GM23248 (cell line): ENCODE measurements at regions not wholly inside any gene's neighbourhood (a gene's known extent, or its start where the extent isn't known, plus 50 kb on each side); places are given as distances from the start of the nearest gene placed in this dataset.

Source experiments
- DNase-seq: peaks from one replicate; pipeline ENCODE4 v3.0.0-alpha.2; 2015
- H2AFZ ChIP-seq: fragments of 200-600 bp; sonication (generic); 2 replicates; pipeline ENCODE4 v1.6.1; 2016; ENCODE audit warnings: antibody characterized with exemption
- H3F3A ChIP-seq: fragments of 200-600 bp; sonication (generic); 2 replicates; pipeline ENCODE4 v1.6.1; 2016; ENCODE audit warnings: mild to moderate bottlenecking, antibody characterized with exemption, mixed run types; ENCODE audit not compliant: insufficient read depth
- H3K27ac ChIP-seq: fragments of 200-600 bp; sonication (generic); 2 replicates; pipeline ENCODE4 v1.5.1; 2016; ENCODE audit warnings: mild to moderate bottlenecking
- H3K27me3 ChIP-seq: fragments of 200-600 bp; sonication (generic); replicated peaks from 2 replicates; pipeline ENCODE4 v1.6.1; 2016; ENCODE audit warnings: mild to moderate bottlenecking; ENCODE audit not compliant: insufficient read depth
- H3K36me3 ChIP-seq: fragments of 200-600 bp; sonication (generic); 2 replicates; pipeline ENCODE4 v1.6.1; 2016; ENCODE audit warnings: low read depth, mild to moderate bottlenecking
- H3K4me1 ChIP-seq: fragments of 200-600 bp; sonication (generic); 2 replicates; pipeline ENCODE4 v1.6.1; 2016; ENCODE audit warnings: mild to moderate bottlenecking; ENCODE audit not compliant: insufficient read depth
- H3K4me2 ChIP-seq: fragments of 200-600 bp; sonication (generic); one replicate; pipeline ENCODE4 v1.6.1; 2016; ENCODE audit warnings: mild to moderate bottlenecking; ENCODE audit not compliant: unreplicated experiment
- H3K4me3 ChIP-seq: fragments of 200-600 bp; sonication (generic); 2 replicates; pipeline ENCODE4 v1.5.1; 2016; ENCODE audit warnings: mild to moderate bottlenecking
- H3K79me2 ChIP-seq: fragments of 200-600 bp; sonication (generic); 2 replicates; pipeline ENCODE4 v1.6.1; 2016; ENCODE audit warnings: mild to moderate bottlenecking; ENCODE audit not compliant: insufficient read depth
- H3K9ac ChIP-seq: fragments of 200-600 bp; sonication (generic); 2 replicates; pipeline ENCODE4 v1.6.1; 2016; ENCODE audit warnings: mild to moderate bottlenecking
- H3K9me2 ChIP-seq: fragments of 200-600 bp; sonication (generic); 2 replicates; pipeline ENCODE4 v1.6.1; 2016; ENCODE audit warnings: mixed run types, mild to moderate bottlenecking, moderate library complexity; ENCODE audit not compliant: insufficient read depth
- H3K9me3 ChIP-seq: fragments of 200-600 bp; sonication (generic); one replicate; pipeline ENCODE4 v1.6.1; 2017; ENCODE audit warnings: low read depth
- H4K20me1 ChIP-seq: fragments of 200-600 bp; sonication (generic); 2 replicates; pipeline ENCODE4 v1.6.0; 2016; ENCODE audit not compliant: insufficient read depth
- EZH2 ChIP-seq: fragments of 200-600 bp; sonication (generic); IDR thresholded peaks from 2 replicates; pipeline ENCODE4 v1.6.1; 2018; ENCODE audit warnings: antibody characterized with exemption, mild to moderate bottlenecking; ENCODE audit not compliant: insufficient read depth, poor library complexity, severe bottlenecking
- EZH2phosphoT487 ChIP-seq: fragments of 200-600 bp; sonication (generic); IDR thresholded peaks from 2 replicates; pipeline ENCODE4 v1.6.1; 2018; ENCODE audit warnings: antibody characterized with exemption, moderate library complexity, mild to moderate bottlenecking, low read depth; ENCODE audit not compliant: insufficient read depth
- WGBS, 2 experiments: methylation state at CpG; one replicate each; pipeline ENCODE4 v1.1.6; 2015 to 2017; ENCODE audit warnings: low lambda C conversion rate in 2 of 2, low coverage in 1 of 2; ENCODE audit errors: missing lambda C conversion rate in 2 of 2; 5-methylcytosine and 5-hydroxymethylcytosine counted together
- in situ Hi-C: fragments of 300-500 bp; cut with MboI; formaldehyde crosslinking; loops from 2 replicates; pipeline ENCODE4 v1.15.0; 2020

GRCh38 chr10:84789026-84789425, 460.6 kb downstream of the CCSER2 start:
- no peak for DNase-seq
- no peaks in the 10 kb centered on the region for H3K79me2 ChIP-seq
- no peaks in the 10 kb centered on the region for H4K20me1 ChIP-seq
- no peak for TF ChIP-seq EZH2
- no peak for TF ChIP-seq EZH2phosphoT487
- H3K4me1 ChIP-seq: no peaks in the 10 kb centered on the region
- WGBS, 2 experiments: 12 to 22% methylated on average over 2 of the region's 2 CpGs
- no peaks in the 10 kb centered on the region for H3K9me3 ChIP-seq
- in situ Hi-C loops: no loop called here
- no peak overlapping the region for H3K27ac ChIP-seq
- H3F3A ChIP-seq: no peaks in the 10 kb centered on the region
- no peaks in the 10 kb centered on the region for H3K9me2 ChIP-seq
- H3K4me3 ChIP-seq: no peak overlapping the region
- no peaks in the 10 kb centered on the region for H3K27me3 ChIP-seq
- no peak overlapping the region for H3K9ac ChIP-seq
- H2AFZ ChIP-seq: no peak overlapping the region
- no peak overlapping the region for H3K4me2 ChIP-seq
- H3K36me3 ChIP-seq: no peaks in the 10 kb centered on the region

GRCh38 chr10:84798312-84798711, 469.9 kb downstream of the CCSER2 start:
- no peaks in the 10 kb centered on the region for H3K36me3 ChIP-seq
- H3K4me1 ChIP-seq: no peaks in the 10 kb centered on the region
- no peak overlapping the region for H3K9ac ChIP-seq
- no peak for TF ChIP-seq EZH2
- TF ChIP-seq EZH2phosphoT487: no peak
- no peaks in the 10 kb centered on the region for H3F3A ChIP-seq
- no peak overlapping the region for H3K4me2 ChIP-seq
- no peaks in the 10 kb centered on the region for H3K9me2 ChIP-seq
- H3K4me3 ChIP-seq: no peak overlapping the region
- no peaks in the 10 kb centered on the region for H4K20me1 ChIP-seq
- no peak for DNase-seq
- no peaks in the 10 kb centered on the region for H3K9me3 ChIP-seq
- 3 to 6% methylated on average over 5 of the region's 5 CpGs for WGBS, 2 experiments
- in situ Hi-C loops: no loop called here
- no peak overlapping the region for H3K27ac ChIP-seq
- no peaks in the 10 kb centered on the region for H3K27me3 ChIP-seq
- no peaks in the 10 kb centered on the region for H3K79me2 ChIP-seq
- H2AFZ ChIP-seq: no peak overlapping the region

GRCh38 chr10:84801156-84801555, 472.8 kb downstream of the CCSER2 start:
- Histone ChIP-seq H3F3A (no peaks in the 10 kb centered on the region), H3K9me2 (no peaks in the 10 kb centered on the region), H3K79me2 (no peaks in the 10 kb centered on the region), H3K36me3 (no peaks in the 10 kb centered on the region), H4K20me1 (no peaks in the 10 kb centered on the region), H3K27ac (no peak overlapping the region), H3K27me3 (no peaks in the 10 kb centered on the region), H3K4me1 (no peaks in the 10 kb centered on the region), H3K9me3 (no peaks in the 10 kb centered on the region), H2AFZ (no peak overlapping the region), H3K4me3 (no peak overlapping the region), H3K4me2 (no peak overlapping the region), H3K9ac (no peak overlapping the region)
- in situ Hi-C loops: no loop called here
- TF ChIP-seq EZH2phosphoT487 (no peak), EZH2 (no peak)
- WGBS, 2 experiments: 0 to 7% methylated on average over 2 of the region's 2 CpGs
- no peak for DNase-seq

GRCh38 chr10:84801916-84802315, 473.5 kb downstream of the CCSER2 start:
- no peak overlapping the region for H3K9ac ChIP-seq
- no peaks in the 10 kb centered on the region for H3K9me3 ChIP-seq
- no peaks in the 10 kb centered on the region for H3K79me2 ChIP-seq
- DNase-seq: no peak
- H3K27ac ChIP-seq: no peak overlapping the region
- no peak overlapping the region for H3K4me2 ChIP-seq
- H3K36me3 ChIP-seq: no peaks in the 10 kb centered on the region
- no peaks in the 10 kb centered on the region for H4K20me1 ChIP-seq
- H3K9me2 ChIP-seq: no peaks in the 10 kb centered on the region
- no peaks in the 10 kb centered on the region for H3K27me3 ChIP-seq
- in situ Hi-C loops: no loop called here
- H2AFZ ChIP-seq: no peak overlapping the region
- no peak overlapping the region for H3K4me3 ChIP-seq
- no peaks in the 10 kb centered on the region for H3K4me1 ChIP-seq
- H3F3A ChIP-seq: no peaks in the 10 kb centered on the region
- WGBS, 2 experiments: 15 to 19% methylated on average over 3 of the region's 3 CpGs
- TF ChIP-seq EZH2phosphoT487 (no peak), EZH2 (no peak)

- Histone ChIP-seq H3K9ac (no peak overlapping the region), H3K27ac (no peak overlapping the region), H3K9me3 (no peaks in the 10 kb centered on the region), H2AFZ (no peak overlapping the region), H3K4me2 (no peak overlapping the region), H3K4me1 (no peaks in the 10 kb centered on the region), H3K79me2 (no peaks in the 10 kb centered on the region), H3K9me2 (no peaks in the 10 kb centered on the region), H4K20me1 (no peaks in the 10 kb centered on the region), H3K27me3 (no peaks in the 10 kb centered on the region), H3F3A (no peaks in the 10 kb centered on the region), H3K4me3 (no peak overlapping the region), H3K36me3 (no peaks in the 10 kb centered on the region)
- no peak for DNase-seq
- in situ Hi-C loops: no loop called here
- 24 to 30% methylated on average over 2 of the region's 2 CpGs for WGBS, 2 experiments
- no peak for TF ChIP-seq EZH2
- TF ChIP-seq EZH2phosphoT487: no peak
Observed at GRCh38 chr10:84805149-84805548, 476.8 kb downstream of the CCSER2 start.
